ENCODE measurements at regions not wholly inside any gene's neighbourhood (a gene's known extent, or its start where the extent isn't known, plus 50 kb on each side); places are given as distances from the start of the nearest gene placed in this dataset.

DNA sequence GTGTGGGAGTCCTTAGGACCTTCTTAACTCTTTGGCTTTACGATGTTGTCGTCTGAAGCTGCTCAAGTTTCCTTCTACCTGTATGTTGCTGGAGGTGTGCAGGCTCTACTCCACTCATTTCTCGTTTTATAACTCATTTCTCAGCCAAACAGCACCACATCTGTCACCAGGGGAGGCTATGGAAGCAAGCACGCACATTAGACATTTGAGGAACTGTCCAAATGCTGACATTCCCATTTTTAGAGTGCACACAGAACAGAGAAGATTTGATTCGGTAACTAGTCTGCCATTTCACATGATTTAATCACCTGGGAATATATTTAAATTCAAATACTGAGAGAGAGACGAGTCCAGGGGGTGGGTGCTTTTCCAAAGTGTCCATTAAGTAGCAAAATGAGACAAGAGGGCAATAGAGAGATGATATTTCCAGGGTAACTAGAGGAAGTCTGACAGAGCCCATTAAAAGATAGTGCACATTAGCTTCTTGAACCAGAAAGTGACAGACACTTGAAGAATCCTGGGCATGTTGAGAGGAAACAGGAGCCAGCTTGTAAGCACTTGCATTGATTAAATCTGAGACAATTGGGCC lies 793.3 kb downstream of the TDRD15 start (continued):
- TF ChIP-seq ZIK1 (CRISPR knock-in tag; IDR thresholded peaks at IDR 0.05; ENCODE audit: borderline replicate concordance, low read depth) (no peak), SPEN (CRISPR knock-in tag; IDR thresholded peaks at IDR 0.05; ENCODE audit: low read depth) (no peak), MAFK (conservative IDR thresholded peaks at IDR 0.05 in 1 of 2, IDR thresholded peaks at IDR 0.05 in 1 of 2; ENCODE audit: low read length in 2 of 2) (0 out of 4 replicates have a peak, but pooled peaks of 1 of the 2 experiments have one; percentile 14), ZNF883 (CRISPR knock-in tag; IDR thresholded peaks at IDR 0.05; ENCODE audit: not compliant biosample characterization) (no peak), NPAS2 (CRISPR knock-in tag; IDR thresholded peaks at IDR 0.05; ENCODE audit: borderline replicate concordance) (no peak), STAG1 (CRISPR knock-in tag; IDR thresholded peaks at IDR 0.05) (peak; percentile 23; the same call in 1 of the 2 replicates), SIX4 (CRISPR knock-in tag; IDR thresholded peaks at IDR 0.05) (no peak), ZKSCAN5 (CRISPR knock-in tag; IDR thresholded peaks at IDR 0.05) (no peak), GABPA (IDR thresholded peaks at IDR 0.05; ENCODE audit: low read depth, low read length) (no peak), GABPA (CRISPR knock-in tag; IDR thresholded peaks at IDR 0.05; ENCODE audit: low read depth) (no peak)
- TF ChIP-seq, protein P1, sequence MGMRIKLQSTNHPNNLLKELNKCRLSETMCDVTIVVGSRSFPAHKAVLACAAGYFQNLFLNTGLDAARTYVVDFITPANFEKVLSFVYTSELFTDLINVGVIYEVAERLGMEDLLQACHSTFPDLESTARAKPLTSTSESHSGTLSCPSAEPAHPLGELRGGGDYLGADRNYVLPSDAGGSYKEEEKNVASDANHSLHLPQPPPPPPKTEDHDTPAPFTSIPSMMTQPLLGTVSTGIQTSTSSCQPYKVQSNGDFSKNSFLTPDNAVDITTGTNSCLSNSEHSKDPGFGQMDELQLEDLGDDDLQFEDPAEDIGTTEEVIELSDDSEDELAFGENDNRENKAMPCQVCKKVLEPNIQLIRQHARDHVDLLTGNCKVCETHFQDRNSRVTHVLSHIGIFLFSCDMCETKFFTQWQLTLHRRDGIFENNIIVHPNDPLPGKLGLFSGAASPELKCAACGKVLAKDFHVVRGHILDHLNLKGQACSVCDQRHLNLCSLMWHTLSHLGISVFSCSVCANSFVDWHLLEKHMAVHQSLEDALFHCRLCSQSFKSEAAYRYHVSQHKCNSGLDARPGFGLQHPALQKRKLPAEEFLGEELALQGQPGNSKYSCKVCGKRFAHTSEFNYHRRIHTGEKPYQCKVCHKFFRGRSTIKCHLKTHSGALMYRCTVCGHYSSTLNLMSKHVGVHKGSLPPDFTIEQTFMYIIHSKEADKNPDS (CRISPR knock-in tag; IDR thresholded peaks at IDR 0.05), result no peak
- TF ChIP-seq, protein P2, sequence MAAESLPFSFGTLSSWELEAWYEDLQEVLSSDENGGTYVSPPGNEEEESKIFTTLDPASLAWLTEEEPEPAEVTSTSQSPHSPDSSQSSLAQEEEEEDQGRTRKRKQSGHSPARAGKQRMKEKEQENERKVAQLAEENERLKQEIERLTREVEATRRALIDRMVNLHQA (CRISPR knock-in tag; IDR thresholded peaks at IDR 0.05), result no peak
- TF ChIP-seq, protein P3, sequence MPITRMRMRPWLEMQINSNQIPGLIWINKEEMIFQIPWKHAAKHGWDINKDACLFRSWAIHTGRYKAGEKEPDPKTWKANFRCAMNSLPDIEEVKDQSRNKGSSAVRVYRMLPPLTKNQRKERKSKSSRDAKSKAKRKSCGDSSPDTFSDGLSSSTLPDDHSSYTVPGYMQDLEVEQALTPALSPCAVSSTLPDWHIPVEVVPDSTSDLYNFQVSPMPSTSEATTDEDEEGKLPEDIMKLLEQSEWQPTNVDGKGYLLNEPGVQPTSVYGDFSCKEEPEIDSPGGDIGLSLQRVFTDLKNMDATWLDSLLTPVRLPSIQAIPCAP (CRISPR knock-in tag; IDR thresholded peaks at IDR 0.05; ENCODE audit: low read depth), result no peak
- TF ChIP-seq, protein P4, sequence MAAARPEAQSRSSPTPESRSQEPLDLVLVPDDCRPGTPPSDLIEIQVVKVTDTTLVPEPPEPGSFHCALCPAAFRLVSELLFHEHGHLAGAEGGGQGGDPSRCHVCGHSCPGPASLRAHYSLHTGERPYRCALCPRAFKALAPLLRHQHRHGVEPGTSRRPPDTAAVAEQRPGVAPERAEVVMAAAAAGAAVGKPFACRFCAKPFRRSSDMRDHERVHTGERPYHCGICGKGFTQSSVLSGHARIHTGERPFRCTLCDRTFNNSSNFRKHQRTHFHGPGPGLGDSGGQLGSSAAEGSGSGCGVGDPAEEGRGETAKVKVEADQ (CRISPR knock-in tag; IDR thresholded peaks at IDR 0.05; ENCODE audit: borderline replicate concordance), result no peak
- TF ChIP-seq, protein P5, sequence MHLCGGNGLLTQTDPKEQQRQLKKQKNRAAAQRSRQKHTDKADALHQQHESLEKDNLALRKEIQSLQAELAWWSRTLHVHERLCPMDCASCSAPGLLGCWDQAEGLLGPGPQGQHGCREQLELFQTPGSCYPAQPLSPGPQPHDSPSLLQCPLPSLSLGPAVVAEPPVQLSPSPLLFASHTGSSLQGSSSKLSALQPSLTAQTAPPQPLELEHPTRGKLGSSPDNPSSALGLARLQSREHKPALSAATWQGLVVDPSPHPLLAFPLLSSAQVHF (CRISPR knock-in tag; IDR thresholded peaks at IDR 0.05), result no peak
- TF ChIP-seq, protein P6, sequence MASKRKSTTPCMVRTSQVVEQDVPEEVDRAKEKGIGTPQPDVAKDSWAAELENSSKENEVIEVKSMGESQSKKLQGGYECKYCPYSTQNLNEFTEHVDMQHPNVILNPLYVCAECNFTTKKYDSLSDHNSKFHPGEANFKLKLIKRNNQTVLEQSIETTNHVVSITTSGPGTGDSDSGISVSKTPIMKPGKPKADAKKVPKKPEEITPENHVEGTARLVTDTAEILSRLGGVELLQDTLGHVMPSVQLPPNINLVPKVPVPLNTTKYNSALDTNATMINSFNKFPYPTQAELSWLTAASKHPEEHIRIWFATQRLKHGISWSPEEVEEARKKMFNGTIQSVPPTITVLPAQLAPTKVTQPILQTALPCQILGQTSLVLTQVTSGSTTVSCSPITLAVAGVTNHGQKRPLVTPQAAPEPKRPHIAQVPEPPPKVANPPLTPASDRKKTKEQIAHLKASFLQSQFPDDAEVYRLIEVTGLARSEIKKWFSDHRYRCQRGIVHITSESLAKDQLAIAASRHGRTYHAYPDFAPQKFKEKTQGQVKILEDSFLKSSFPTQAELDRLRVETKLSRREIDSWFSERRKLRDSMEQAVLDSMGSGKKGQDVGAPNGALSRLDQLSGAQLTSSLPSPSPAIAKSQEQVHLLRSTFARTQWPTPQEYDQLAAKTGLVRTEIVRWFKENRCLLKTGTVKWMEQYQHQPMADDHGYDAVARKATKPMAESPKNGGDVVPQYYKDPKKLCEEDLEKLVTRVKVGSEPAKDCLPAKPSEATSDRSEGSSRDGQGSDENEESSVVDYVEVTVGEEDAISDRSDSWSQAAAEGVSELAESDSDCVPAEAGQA (IDR thresholded peaks at IDR 0.05; ENCODE audit: low read depth), result no peak
- TF ChIP-seq, protein P6 (CRISPR knock-in tag; IDR thresholded peaks at IDR 0.05; ENCODE audit: borderline replicate concordance), result no peak

Measured in HepG2 (cell line).